DOHH2 (cell line): ENCODE measurements at regions not wholly inside any gene's neighbourhood (a gene's known extent, or its start where the extent isn't known, plus 50 kb on each side); places are given as distances from the start of the nearest gene placed in this dataset.
"Not testable (repeated sequence)": the region's sequence is repeated elsewhere in the genome, so short reads cannot be mapped to it uniquely, and the experiment has no call there.

Source experiments
- CTCF ChIP-seq: fragments of 200-600 bp; sonication (generic); IDR thresholded peaks from one replicate; pipeline ENCODE4 v1.5.1; 2014; ENCODE audit warnings: antibody characterized with exemption, mild to moderate bottlenecking, low read depth, low read length; ENCODE audit not compliant: poor library complexity, severe bottlenecking
- EZH2phosphoT487 ChIP-seq: fragments of 200-600 bp; sonication (generic); IDR thresholded peaks from 2 replicates; pipeline ENCODE4 v1.6.1; 2017; ENCODE audit warnings: borderline replicate concordance, mild to moderate bottlenecking, antibody characterized with exemption, low read length, moderate library complexity, mixed read lengths

GRCh38 chr5:9725265-9725664, 95.1 kb upstream of the TAS2R1 start:
- not testable (repeated sequence) for TF ChIP-seq CTCF, EZH2phosphoT487
